Bronchial epithelial cell (primary cell): ENCODE measurements at regions not wholly inside any gene's neighbourhood (a gene's known extent, or its start where the extent isn't known, plus 50 kb on each side); places are given as distances from the start of the nearest gene placed in this dataset.

Experiments
- DNase-seq: peaks from one replicate; pipeline ENCODE4 v3.0.0-alpha.2; 2010; ENCODE audit warnings: low read depth
- FAIRE-seq: peaks from 2 replicates; lab custom pipeline; 2011; peaks lifted over from hg19 to GRCh38; lab: Jason Lieb, UNC
- H3K27me3 ChIP-seq: 2 replicates; pipeline ENCODE4 v1.5.1; 2011; ENCODE audit warnings: low read length; ENCODE audit not compliant: control insufficient read depth, insufficient read depth
- H3K36me3 ChIP-seq: 2 replicates; pipeline ENCODE4 v1.5.1; 2011; ENCODE audit warnings: low read length; ENCODE audit not compliant: control insufficient read depth, insufficient read depth
- H3K4me3 ChIP-seq: 2 replicates; pipeline ENCODE4 v1.5.1; 2011; ENCODE audit warnings: mild to moderate bottlenecking, low read depth, low read length, control low read depth
- CTCF ChIP-seq: IDR thresholded peaks from 2 replicates; pipeline ENCODE4 v1.5.1; 2011; ENCODE audit warnings: mild to moderate bottlenecking, moderate library complexity, low read length, control low read depth, inconsistent platforms; ENCODE audit not compliant: insufficient read depth, severe bottlenecking

- H3K27me3 ChIP-seq, result no peaks in the 10 kb centered on the region
- DNase-seq (no peak), FAIRE-seq (no peak)
- TF ChIP-seq CTCF, result no peak
- H3K4me3 ChIP-seq, result no peak overlapping the region
- no peaks in the 10 kb centered on the region for H3K36me3 ChIP-seq
Measured at GRCh38 chr10:107497024-107497423, 332.5 kb upstream of the SORCS1 start.

DNA sequence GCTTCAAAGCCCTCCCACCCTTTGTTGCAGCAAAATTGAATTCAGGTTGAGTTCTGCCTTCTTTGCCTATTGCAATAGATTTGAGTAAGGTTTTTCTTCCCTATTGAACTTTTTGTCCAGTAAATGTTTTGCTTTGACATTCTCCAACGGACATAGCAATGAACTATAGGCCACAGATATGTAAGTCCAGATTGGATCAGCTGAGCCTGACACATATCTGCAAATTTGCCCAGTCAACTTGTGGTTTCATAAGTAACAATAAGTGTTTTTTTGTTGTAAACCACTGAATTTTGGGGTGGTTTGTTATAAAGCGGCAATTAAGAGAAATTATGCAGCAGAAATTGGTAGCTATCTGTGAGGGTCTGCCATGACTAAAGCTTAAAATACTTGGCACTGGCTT lies 332.1 kb upstream of the SORCS1 start:
- H3K27me3 ChIP-seq, result no peaks in the 10 kb centered on the region
- DNase-seq (no peak), FAIRE-seq (no peak)
- H3K4me3 ChIP-seq, result no peak overlapping the region
- H3K36me3 ChIP-seq, result no peaks in the 10 kb centered on the region
- TF ChIP-seq CTCF, result no peak

- no peak for DNase-seq
- no peak for TF ChIP-seq CTCF
- FAIRE-seq, result no peak
- H3K4me3 ChIP-seq, result no peak overlapping the region
- no peaks in the 10 kb centered on the region for H3K27me3 ChIP-seq
- no peaks in the 10 kb centered on the region for H3K36me3 ChIP-seq
Measured at GRCh38 chr10:107492389-107492788, 327.9 kb upstream of the SORCS1 start.

DNA sequence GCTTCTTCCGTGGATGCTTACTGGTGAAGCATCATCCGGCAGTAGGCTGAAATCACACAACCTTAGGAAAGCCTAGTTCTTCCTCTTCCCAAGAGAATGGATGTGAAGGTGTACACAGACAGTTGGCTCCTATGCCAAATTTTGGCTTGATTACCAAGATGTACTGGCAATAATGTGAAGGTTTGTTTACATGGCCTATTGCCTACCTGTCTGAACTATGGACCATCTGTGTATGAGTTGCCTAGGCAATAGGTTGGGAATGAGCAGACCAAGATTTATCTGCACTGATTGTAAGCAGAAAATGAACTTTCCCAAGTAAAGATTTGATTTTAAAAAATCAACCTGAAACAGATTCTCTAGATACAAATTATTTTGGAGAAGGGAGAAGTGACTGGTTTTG lies 325.9 kb upstream of the SORCS1 start:
- no peak overlapping the region for H3K4me3 ChIP-seq
- no peaks in the 10 kb centered on the region for H3K36me3 ChIP-seq
- DNase-seq (no peak), FAIRE-seq (peak; percentile 77)
- no peak for TF ChIP-seq CTCF
- H3K27me3 ChIP-seq, result no peaks in the 10 kb centered on the region

DNA sequence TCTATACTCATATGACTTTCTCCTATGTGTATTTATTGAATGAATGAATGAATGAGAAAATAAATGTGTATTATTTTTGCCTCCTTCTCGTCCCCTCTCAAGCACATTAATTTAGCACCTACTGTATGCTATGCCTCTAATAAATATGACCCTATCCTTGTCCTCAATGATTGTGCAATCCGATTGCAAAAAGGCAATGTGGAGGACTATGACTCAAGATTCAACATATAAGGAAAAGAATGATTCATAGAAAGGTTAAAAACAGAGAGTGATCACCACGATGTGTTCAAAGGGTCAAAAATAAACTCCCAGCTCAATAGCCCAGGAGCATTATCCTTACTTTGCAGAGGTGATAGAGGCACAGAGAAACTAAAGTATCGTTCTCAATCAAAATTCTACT lies 322.8 kb upstream of the SORCS1 start:
- H3K36me3 ChIP-seq, result no peaks in the 10 kb centered on the region
- H3K4me3 ChIP-seq, result no peak overlapping the region
- DNase-seq (peak; percentile 76), FAIRE-seq (no peak)
- TF ChIP-seq CTCF, result no peak
- no peaks in the 10 kb centered on the region for H3K27me3 ChIP-seq

DNA sequence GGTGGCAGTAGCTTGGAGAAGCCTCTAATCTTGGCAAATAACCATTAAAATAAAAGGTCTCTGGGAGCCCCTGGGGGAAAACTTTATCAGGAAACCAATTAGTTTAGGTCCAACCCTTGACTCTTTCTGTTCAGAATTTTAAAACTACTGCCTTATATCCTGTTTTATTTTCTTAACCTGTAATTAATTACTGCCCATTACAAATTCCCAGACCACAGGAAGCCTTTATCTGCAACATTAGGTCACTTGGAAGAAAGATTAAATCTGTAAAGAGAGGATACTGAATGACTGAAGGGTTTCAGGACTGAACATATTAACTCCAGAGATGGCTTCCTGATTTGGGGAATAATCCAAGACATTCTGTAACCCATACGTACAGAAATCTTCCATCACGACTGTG lies 320.5 kb upstream of the SORCS1 start:
- no peak for FAIRE-seq
- TF ChIP-seq CTCF, result no peak
- DNase-seq, result no peak
- no peaks in the 10 kb centered on the region for H3K27me3 ChIP-seq
- no peak overlapping the region for H3K4me3 ChIP-seq
- H3K36me3 ChIP-seq, result no peaks in the 10 kb centered on the region
